Sigmoid colon (tissue), 4 donors: ENCODE measurements at regions not wholly inside any gene's neighbourhood (a gene's known extent, or its start where the extent isn't known, plus 50 kb on each side); places are given as distances from the start of the nearest gene placed in this dataset.
"Not testable (repeated sequence)": the region's sequence is repeated elsewhere in the genome, so short reads cannot be mapped to it uniquely, and the experiment has no call there.

Source experiments
- POLR2A ChIP-seq, 2 donors: fragments of 450-650 bp; IDR thresholded peaks; one replicate each; pipeline ENCODE4 v1.6.1; 2016; ENCODE audit warnings: antibody characterized with exemption in 2 of 2, mild to moderate bottlenecking in 2 of 2, moderate library complexity in 2 of 2
- POLR2AphosphoS5 ChIP-seq, 4 donors: sonication (generic); formaldehyde crosslinking; IDR thresholded peaks; one replicate each; pipeline ENCODE4 v1.6.1; 2017; ENCODE audit warnings: antibody characterized with exemption in 4 of 4
- TF ChIP-seq, protein P1 (sequence below), 4 experiments: fragments of 450-650 bp in 3 of 4; fragments of 200-600 bp in 1 of 4; IDR thresholded peaks; one replicate each; pipeline ENCODE4 v1.5.1; 2016 to 2019; ENCODE audit warnings: antibody characterized with exemption in 4 of 4, mild to moderate bottlenecking in 3 of 4, moderate library complexity in 2 of 4

- TF ChIP-seq POLR2AphosphoS5, POLR2A (IDR thresholded peaks at IDR 0.05): not testable (repeated sequence)
- TF ChIP-seq, protein P1, sequence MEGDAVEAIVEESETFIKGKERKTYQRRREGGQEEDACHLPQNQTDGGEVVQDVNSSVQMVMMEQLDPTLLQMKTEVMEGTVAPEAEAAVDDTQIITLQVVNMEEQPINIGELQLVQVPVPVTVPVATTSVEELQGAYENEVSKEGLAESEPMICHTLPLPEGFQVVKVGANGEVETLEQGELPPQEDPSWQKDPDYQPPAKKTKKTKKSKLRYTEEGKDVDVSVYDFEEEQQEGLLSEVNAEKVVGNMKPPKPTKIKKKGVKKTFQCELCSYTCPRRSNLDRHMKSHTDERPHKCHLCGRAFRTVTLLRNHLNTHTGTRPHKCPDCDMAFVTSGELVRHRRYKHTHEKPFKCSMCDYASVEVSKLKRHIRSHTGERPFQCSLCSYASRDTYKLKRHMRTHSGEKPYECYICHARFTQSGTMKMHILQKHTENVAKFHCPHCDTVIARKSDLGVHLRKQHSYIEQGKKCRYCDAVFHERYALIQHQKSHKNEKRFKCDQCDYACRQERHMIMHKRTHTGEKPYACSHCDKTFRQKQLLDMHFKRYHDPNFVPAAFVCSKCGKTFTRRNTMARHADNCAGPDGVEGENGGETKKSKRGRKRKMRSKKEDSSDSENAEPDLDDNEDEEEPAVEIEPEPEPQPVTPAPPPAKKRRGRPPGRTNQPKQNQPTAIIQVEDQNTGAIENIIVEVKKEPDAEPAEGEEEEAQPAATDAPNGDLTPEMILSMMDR (IDR thresholded peaks at IDR 0.05) = not testable (repeated sequence)
These were observed 77.3 kb downstream of the SRGAP2 start for GRCh38 chr1:206280683-206281082.
